Ectodermal cell (in vitro differentiated cells): ENCODE measurements at regions not wholly inside any gene's neighbourhood (a gene's known extent, or its start where the extent isn't known, plus 50 kb on each side); places are given as distances from the start of the nearest gene placed in this dataset.
"Not testable (repeated sequence)": the region's sequence is repeated elsewhere in the genome, so short reads cannot be mapped to it uniquely, and the experiment has no call there.

Source experiments
- H3K27ac ChIP-seq: 2 replicates; pipeline ENCODE4 v1.7.0; 2013; ENCODE audit warnings: mild to moderate bottlenecking, low read depth, low read length; ENCODE audit not compliant: insufficient read depth, poor library complexity, severe bottlenecking
- H3K27me3 ChIP-seq: 2 replicates; pipeline ENCODE4 v1.7.0; 2013; ENCODE audit warnings: mild to moderate bottlenecking, low read length; ENCODE audit not compliant: insufficient read depth, control insufficient read depth, poor library complexity, severe bottlenecking
- H3K36me3 ChIP-seq: one replicate; pipeline ENCODE4 v1.7.0; 2013; ENCODE audit warnings: low read length; ENCODE audit not compliant: control insufficient read depth, insufficient read depth
- H3K4me1 ChIP-seq: one replicate; pipeline ENCODE4 v1.7.0; 2013; ENCODE audit warnings: low read length; ENCODE audit not compliant: control insufficient read depth, insufficient read depth
- H3K4me3 ChIP-seq: 2 replicates; pipeline ENCODE4 v1.7.0; 2013; ENCODE audit warnings: low read depth, low read length, control low read depth; ENCODE audit not compliant: insufficient read depth
- H3K9me3 ChIP-seq: 2 replicates; pipeline ENCODE4 v1.7.0; 2013; ENCODE audit warnings: mild to moderate bottlenecking, low read length, moderate library complexity; ENCODE audit not compliant: control insufficient read depth
- WGBS, 2 experiments: methylation state at CpG; one replicate each; pipeline ENCODE4 v1.1.7; 2013; ENCODE audit warnings: missing lambda C conversion rate in 2 of 2; 5-methylcytosine and 5-hydroxymethylcytosine counted together

DNA sequence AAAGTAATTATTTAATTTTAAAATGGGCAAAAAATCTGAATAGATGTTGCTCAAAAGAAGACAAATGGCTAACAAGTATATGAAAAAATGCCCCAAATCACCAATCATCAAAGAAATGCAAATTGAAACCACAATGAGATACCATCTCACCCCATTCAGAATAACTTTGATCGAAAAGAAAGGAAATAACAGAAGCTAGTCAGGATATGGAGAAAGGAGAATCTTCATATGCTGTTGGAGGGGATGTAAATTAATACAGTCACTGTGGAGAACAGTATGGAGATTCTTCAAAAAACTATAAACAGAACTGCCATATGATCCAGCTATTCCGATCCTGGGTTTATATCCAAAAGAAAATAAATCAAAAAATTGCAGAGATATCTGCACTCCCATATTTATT is 418.5 kb upstream of the RGMB start:
- H3K9me3 ChIP-seq, result no peaks in the 10 kb centered on the region

DNA sequence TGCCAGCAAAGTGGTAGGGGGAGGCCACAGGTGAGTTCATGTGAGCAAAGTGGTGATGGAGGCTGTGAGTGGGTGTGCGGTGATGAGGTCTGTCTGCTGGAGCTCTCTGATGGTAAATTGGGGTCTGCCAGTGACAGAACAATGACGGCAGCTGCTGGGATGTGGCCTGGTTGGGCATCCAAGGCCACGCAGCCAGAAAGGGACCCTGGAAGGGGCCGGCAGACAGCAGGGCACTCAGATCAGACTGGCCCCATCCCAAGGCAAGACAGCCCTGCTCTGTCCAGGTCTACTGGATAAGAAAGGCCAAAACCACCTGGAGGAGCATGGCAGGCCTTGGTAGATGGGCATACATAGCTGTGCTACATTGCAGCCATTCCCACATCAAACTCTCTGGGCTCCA is 412.9 kb upstream of the RGMB start:
- WGBS, 2 experiments, result 92 to 94% methylated on average over 4 of the region's 4 CpGs
- H3K9me3 ChIP-seq, result no peaks in the 10 kb centered on the region
- H3K27ac ChIP-seq, result no peak overlapping the region
- H3K4me3 ChIP-seq, result no peak overlapping the region
- no peaks in the 10 kb centered on the region for H3K4me1 ChIP-seq
- H3K36me3 ChIP-seq, result no peaks in the 10 kb centered on the region
- no peaks in the 10 kb centered on the region for H3K27me3 ChIP-seq

More for the DNA sequence above, 418.5 kb upstream of the RGMB start:
- H3K27me3 ChIP-seq, result no peaks in the 10 kb centered on the region
- H3K4me1 ChIP-seq, result no peaks in the 10 kb centered on the region
- 91 to 93% methylated on average over 1 to 2 of the region's 2 CpGs for WGBS, 2 experiments
- no peak overlapping the region for H3K27ac ChIP-seq
- no peaks in the 10 kb centered on the region for H3K36me3 ChIP-seq
- no peak overlapping the region for H3K4me3 ChIP-seq

DNA sequence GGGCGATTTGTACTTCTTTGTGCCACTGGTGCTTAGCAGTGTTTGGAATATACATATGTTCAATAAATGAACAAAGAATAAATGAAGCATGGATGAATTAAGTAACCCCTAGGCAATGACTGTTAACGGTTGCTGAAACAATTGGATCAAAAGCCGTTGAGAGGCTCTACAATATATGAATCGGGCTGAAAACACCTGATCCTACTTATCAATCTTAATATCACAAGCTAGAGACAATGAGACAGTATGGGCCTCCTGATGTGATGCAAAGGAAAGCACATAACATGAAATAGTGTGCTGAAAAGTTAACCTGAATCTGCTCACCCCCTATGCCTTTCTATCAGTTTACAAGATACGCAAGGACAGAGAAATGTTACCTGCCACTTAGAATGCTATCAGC is 410.3 kb upstream of the RGMB start:
- no peaks in the 10 kb centered on the region for H3K27me3 ChIP-seq
- H3K9me3 ChIP-seq, result no peaks in the 10 kb centered on the region
- no peaks in the 10 kb centered on the region for H3K4me1 ChIP-seq
- no peak overlapping the region for H3K4me3 ChIP-seq
- WGBS, 2 experiments, result 86 to 94% methylated on average over 5 of the region's 5 CpGs
- H3K27ac ChIP-seq, result no peak overlapping the region
- no peaks in the 10 kb centered on the region for H3K36me3 ChIP-seq

DNA sequence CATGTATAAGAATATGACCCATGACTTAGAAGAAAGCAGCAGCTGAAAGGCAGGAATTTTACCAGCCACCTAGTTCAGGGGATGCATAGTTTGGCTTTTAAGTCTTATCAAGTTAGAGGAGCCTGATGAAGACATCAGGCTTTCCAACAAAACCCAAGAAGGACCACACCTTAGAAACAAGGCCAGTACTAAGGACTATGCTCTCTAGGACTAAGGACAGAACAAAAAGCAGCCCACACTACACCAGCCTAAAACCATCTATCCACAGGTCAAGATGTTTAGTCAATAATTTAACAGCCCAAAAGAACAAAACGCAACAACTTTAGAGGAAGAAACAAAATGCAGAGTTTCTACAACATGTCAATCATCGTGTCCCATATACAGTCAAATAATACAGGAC is 408.9 kb upstream of the RGMB start:
- Histone ChIP-seq H3K4me3 (no peak overlapping the region), H3K4me1 (no peaks in the 10 kb centered on the region), H3K27me3 (no peaks in the 10 kb centered on the region), H3K9me3 (no peaks in the 10 kb centered on the region), H3K36me3 (no peaks in the 10 kb centered on the region), H3K27ac (no peak overlapping the region)
- 88 to 92% methylated on average over 2 of the region's 2 CpGs for WGBS, 2 experiments

DNA sequence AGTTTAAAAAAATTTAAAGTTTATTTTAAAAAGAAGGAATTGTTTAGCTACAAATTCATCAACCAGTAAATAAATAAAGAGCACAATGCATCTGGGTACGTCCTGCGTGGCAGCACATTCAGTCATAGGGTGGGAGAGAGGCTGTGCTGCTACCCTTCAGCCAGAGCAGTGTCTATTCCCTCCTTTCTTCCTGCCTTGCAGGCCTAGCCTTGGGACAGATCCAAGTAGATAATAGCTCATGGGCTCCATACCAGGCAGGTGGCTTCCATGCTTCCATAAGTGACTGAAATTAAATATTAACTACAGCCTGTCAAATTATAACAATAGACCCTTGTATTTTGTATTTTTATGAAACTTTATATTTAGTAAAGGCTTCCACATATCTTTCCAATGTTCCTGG is 408.3 kb upstream of the RGMB start:
- Histone ChIP-seq H3K4me3 (no peak overlapping the region), H3K27me3 (no peaks in the 10 kb centered on the region), H3K4me1 (no peaks in the 10 kb centered on the region), H3K27ac (no peak overlapping the region), H3K9me3 (no peaks in the 10 kb centered on the region), H3K36me3 (no peaks in the 10 kb centered on the region)
- 97 to 100% methylated on average over 2 of the region's 2 CpGs for WGBS, 2 experiments

DNA sequence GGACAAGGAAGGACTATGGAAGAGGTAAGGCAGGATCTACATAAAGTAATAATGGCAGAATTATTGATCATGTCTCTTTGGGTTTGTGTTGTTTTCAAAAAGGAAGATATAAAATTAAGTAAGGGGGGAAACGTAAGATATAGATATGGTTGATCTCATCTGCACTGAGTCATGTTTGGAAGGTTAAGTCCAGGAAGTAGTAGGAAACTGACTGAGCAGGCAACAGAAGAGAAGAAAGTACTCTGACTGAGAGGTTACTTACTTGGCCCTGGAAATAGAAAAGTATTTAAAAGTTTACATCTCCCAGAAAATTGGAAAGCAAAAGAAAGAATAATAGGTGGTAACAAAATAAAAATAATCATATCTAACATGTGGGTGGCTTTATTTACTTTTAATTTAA is 405.3 kb upstream of the RGMB start:
- Histone ChIP-seq H3K27ac (no peak overlapping the region), H3K4me1 (no peaks in the 10 kb centered on the region), H3K27me3 (no peaks in the 10 kb centered on the region), H3K9me3 (no peaks in the 10 kb centered on the region), H3K36me3 (no peaks in the 10 kb centered on the region), H3K4me3 (no peak overlapping the region)
- 90 to 98% methylated on average over 1 of the region's 1 CpG for WGBS, 2 experiments

DNA sequence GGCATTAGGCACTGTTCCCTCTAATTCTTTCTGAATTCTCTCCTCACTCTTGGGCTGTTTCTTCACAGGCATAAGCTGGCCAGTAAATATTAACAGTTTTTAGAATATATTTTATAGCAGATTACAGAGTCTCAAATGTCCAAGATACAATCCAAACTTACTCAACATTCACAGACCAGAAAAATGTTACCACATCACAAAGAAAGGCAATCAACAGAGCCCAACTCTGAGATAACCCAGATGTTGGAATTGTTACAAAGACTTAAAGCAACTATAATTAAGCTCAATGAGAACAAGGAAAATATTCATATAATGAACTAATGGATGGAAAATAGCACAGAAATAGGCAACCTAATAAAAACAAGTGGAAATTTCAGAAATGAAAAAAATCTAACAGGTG is 401.1 kb upstream of the RGMB start:
- H3K4me1 ChIP-seq, result no peaks in the 10 kb centered on the region
- no peaks in the 10 kb centered on the region for H3K36me3 ChIP-seq
- no peaks in the 10 kb centered on the region for H3K9me3 ChIP-seq
- no peak overlapping the region for H3K4me3 ChIP-seq
- H3K27me3 ChIP-seq, result no peaks in the 10 kb centered on the region
- H3K27ac ChIP-seq, result no peak overlapping the region

DNA sequence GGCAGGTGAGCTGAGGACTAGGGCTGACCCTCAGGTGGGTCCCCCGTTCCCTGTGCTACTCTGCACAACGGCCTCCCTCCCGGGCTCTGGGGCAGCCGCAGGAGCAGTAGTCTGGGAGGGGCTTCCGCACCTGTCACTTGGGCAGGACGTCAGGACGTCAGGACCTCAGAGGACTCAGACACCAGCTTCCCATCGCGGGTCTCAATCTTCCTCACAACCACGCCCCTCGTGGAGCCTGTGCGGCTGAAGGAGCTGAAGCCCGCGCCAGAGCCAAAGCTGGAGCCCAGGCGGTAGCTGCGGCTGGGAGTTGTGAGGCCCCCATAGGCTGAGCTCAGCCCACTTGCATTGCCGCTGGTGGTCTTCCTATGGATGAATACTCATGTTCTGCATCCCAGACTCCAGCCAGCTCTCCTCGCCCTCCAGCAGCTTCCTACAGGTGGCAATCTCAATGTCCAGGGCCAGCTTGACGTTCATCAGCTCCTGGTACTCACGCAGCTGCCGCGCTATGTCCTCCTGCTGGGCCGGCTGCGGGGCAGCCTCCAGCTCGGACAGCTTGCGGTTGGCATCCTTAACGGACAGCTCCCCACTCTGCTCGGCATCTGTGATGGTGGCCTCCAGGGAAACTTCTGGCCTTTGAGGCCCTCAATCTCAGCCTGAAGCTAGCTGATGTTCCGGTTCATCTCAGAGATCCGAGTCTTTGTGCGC is 381.4 kb upstream of the RGMB start:
- Histone ChIP-seq H3K27ac (no peak overlapping the region), H3K36me3 (no peaks in the 10 kb centered on the region), H3K9me3 (no peaks in the 10 kb centered on the region), H3K4me3 (no peak overlapping the region), H3K4me1 (no peaks in the 10 kb centered on the region), H3K27me3 (no peaks in the 10 kb centered on the region)
- 95 to 96% methylated on average over 31 of the region's 31 CpGs for WGBS, 2 experiments

DNA sequence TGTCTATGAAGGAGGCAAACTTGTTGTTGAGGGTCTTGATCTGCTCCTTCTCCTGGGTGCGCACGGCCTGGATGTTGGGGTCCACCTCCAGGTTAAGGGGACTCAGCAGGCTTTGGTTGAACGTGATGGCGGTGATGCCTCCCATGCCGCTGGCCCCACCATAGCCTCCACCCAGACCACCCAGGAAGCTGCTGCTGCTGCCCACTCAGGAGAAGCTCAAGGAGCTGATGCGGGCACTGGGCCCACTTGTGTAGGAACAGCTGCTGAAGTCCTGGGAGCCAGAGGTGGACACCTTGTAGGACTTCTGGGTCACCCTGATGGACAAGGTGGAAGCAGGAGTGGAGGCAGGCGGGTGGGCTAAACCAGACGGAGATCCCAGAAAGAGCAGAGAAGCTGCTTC is 380.3 kb upstream of the RGMB start:
- H3K4me1 ChIP-seq, H3K36me3 ChIP-seq, H3K9me3 ChIP-seq, H3K27me3 ChIP-seq, H3K27ac ChIP-seq, H3K4me3 ChIP-seq: not testable (repeated sequence)
- WGBS, 2 experiments, result 92 to 97% methylated on average over 8 of the region's 8 CpGs

DNA sequence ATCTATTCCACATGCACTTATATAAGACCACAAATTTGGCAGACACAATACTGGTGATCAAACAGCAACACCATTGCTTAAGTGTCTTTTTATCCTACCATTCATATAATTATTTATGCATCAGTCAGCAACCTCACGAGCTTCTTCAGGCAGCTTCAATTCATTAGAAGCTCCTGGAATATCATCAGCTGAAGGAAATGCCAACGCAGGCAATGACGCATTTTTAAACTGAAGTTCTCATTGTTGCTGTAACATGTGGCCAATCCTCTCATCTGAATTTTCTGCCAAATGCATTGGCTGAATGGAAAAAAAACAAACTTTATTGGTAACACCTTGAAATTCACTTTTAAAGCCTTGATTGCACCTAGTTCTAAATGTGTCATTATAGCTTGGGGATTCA is 376.4 kb upstream of the RGMB start:
- H3K27ac ChIP-seq, result no peak overlapping the region
- no peaks in the 10 kb centered on the region for H3K9me3 ChIP-seq
- no peaks in the 10 kb centered on the region for H3K4me1 ChIP-seq
- WGBS, 2 experiments, result 93 to 98% methylated on average over 3 of the region's 3 CpGs
- no peak overlapping the region for H3K4me3 ChIP-seq
- no peaks in the 10 kb centered on the region for H3K27me3 ChIP-seq
- H3K36me3 ChIP-seq, result no peaks in the 10 kb centered on the region

DNA sequence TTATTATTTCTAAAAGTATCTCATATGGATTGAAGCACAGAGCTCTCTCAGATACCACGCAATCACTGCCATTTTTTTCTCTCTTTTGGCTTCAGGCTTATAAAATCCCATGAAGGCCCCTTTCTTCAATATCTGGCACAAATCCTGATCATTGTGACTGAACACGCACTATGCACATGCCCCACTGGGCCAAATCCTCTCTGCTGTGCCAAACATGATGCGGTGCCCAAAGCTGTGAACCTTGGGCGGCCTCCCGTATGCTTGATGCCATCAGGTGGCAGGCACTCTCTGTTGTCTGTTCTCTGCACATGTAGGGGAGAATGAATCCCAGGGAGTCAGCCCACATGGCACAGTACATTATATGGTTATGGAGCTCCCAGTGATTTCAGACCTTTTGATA is 375.0 kb upstream of the RGMB start:
- Histone ChIP-seq H3K27ac (no peak overlapping the region), H3K4me1 (no peaks in the 10 kb centered on the region), H3K9me3 (no peaks in the 10 kb centered on the region), H3K27me3 (no peaks in the 10 kb centered on the region), H3K4me3 (no peak overlapping the region), H3K36me3 (no peaks in the 10 kb centered on the region)
- 93 to 97% methylated on average over 5 of the region's 5 CpGs for WGBS, 2 experiments
